Adrenal gland (tissue), 9 donors: ENCODE measurements at regions not wholly inside any gene's neighbourhood (a gene's known extent, or its start where the extent isn't known, plus 50 kb on each side); places are given as distances from the start of the nearest gene placed in this dataset.

Experiments used
- DNase-seq, 7 donors: peaks; one replicate each; pipeline ENCODE4 v3.0.0-alpha.2; 2019 to 2020
- H3K27ac ChIP-seq, 5 donors: fragments of 200-600 bp; sonication (generic) in 4 of 5; 1 replicate in 3 of 5; 2 replicates in 2 of 5; pipeline versions ENCODE4 v1.5.1 to v1.8.0; 2016 to 2020; ENCODE audit warnings: mild to moderate bottlenecking in 1 of 5
- H3K27me3 ChIP-seq: fragments of 200-600 bp; 2 replicates; pipeline ENCODE4 v1.8.0; 2021
- H3K36me3 ChIP-seq, 2 donors: fragments of 200-600 bp; replicated peaks in 1 of 2; 1 replicate in 1 of 2; 2 replicates in 1 of 2; pipeline versions ENCODE4 v1.5.1 to v1.8.0; 2018 to 2022
- H3K4me1 ChIP-seq, 2 donors: fragments of 200-600 bp; replicated peaks in 1 of 2; 1 replicate in 1 of 2; 2 replicates in 1 of 2; pipeline versions ENCODE4 v1.5.1 to v1.8.0; 2018 to 2021
- H3K4me3 ChIP-seq, 4 donors: fragments of 200-600 bp; sonication (generic) in 3 of 4; one replicate each; pipeline ENCODE4 v1.5.1; 2016 to 2018
- H3K9me3 ChIP-seq, 3 donors: fragments of 200-600 bp; sonication (generic) in 1 of 3; replicated peaks in 1 of 3; 1 replicate in 2 of 3; 2 replicates in 1 of 3; pipeline versions ENCODE4 v1.5.1 to v1.8.0; 2016 to 2021
- POLR2A ChIP-seq, 2 donors: fragments of 450-650 bp; IDR thresholded peaks; one replicate each; pipeline ENCODE4 v1.6.1; 2017; ENCODE audit warnings: antibody characterized with exemption in 2 of 2, mild to moderate bottlenecking in 2 of 2, moderate library complexity in 1 of 2
- WGBS, 4 donors: extraction: QIAGEN DNeasy Blood & Tissue Kit in 2 of 4; methylation state at CpG; one replicate each; pipeline versions ENCODE4 v1.1.5 to v1.1.7; 2013 to 2017; 5-methylcytosine and 5-hydroxymethylcytosine counted together
- intact Hi-C, 2 donors: fragments of 100-400 bp; cut with DNase I; formaldehyde crosslinking; loops; one replicate each; pipeline versions ENCODE4 v1.14.1 to v1.15.0; 2022 to 2023
- TF ChIP-seq, protein P1 (sequence below), 6 experiments: fragments of 450-650 bp in 4 of 6; fragments of 200-600 bp in 2 of 6; sonication (generic) in 1 of 6; IDR thresholded peaks; 1 replicate in 5 of 6; 2 replicates in 1 of 6; pipeline versions ENCODE4 v1.5.1 to v1.8.0; 2016 to 2021; ENCODE audit warnings: antibody characterized with exemption in 6 of 6, mild to moderate bottlenecking in 2 of 6, moderate library complexity in 1 of 6
- donor health status: healthy with polysubstance abuse.
- donor health status: Bipolar disorder and iron deficiency.
- donor health status: DM: yes; HTN: yes; CAD: no.
- donor health status: DM: no; HTN: no; CAD: no.
- donor health status: DM: no; HTN: no; CAD: no.

DNA sequence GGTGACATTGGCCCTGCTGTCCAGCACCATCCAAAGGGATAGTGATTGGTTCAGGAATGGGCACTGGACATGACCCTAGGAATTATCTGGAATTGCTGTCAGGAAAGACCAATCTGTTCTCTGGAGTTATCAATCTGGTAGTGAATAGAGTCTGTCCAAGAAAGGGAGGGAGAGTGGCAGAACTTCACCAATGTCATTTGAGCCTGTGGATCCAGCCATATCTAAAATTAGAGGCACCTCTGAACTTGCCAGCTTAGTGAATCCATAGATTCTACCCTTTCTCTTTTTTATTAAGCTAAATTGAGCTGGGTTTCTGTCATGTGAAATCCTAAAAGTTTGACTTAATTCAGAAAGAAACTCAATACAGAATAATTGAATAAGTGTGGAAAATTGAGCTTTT is 93.9 kb downstream of the NKX2-1 start:
- intact Hi-C loops: no loop called here
- no peaks in the 10 kb centered on the region for H3K9me3 ChIP-seq
- TF ChIP-seq POLR2A (IDR thresholded peaks at IDR 0.05): no peak
- TF ChIP-seq, protein P1, sequence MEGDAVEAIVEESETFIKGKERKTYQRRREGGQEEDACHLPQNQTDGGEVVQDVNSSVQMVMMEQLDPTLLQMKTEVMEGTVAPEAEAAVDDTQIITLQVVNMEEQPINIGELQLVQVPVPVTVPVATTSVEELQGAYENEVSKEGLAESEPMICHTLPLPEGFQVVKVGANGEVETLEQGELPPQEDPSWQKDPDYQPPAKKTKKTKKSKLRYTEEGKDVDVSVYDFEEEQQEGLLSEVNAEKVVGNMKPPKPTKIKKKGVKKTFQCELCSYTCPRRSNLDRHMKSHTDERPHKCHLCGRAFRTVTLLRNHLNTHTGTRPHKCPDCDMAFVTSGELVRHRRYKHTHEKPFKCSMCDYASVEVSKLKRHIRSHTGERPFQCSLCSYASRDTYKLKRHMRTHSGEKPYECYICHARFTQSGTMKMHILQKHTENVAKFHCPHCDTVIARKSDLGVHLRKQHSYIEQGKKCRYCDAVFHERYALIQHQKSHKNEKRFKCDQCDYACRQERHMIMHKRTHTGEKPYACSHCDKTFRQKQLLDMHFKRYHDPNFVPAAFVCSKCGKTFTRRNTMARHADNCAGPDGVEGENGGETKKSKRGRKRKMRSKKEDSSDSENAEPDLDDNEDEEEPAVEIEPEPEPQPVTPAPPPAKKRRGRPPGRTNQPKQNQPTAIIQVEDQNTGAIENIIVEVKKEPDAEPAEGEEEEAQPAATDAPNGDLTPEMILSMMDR (IDR thresholded peaks at IDR 0.05): no peak
- H3K4me1 ChIP-seq: no peaks in the 10 kb centered on the region
- H3K27ac ChIP-seq: no peak overlapping the region
- no peak overlapping the region for H3K4me3 ChIP-seq
- H3K27me3 ChIP-seq: no peaks in the 10 kb centered on the region
- no peaks in the 10 kb centered on the region for H3K36me3 ChIP-seq
- DNase-seq: no peak

DNA sequence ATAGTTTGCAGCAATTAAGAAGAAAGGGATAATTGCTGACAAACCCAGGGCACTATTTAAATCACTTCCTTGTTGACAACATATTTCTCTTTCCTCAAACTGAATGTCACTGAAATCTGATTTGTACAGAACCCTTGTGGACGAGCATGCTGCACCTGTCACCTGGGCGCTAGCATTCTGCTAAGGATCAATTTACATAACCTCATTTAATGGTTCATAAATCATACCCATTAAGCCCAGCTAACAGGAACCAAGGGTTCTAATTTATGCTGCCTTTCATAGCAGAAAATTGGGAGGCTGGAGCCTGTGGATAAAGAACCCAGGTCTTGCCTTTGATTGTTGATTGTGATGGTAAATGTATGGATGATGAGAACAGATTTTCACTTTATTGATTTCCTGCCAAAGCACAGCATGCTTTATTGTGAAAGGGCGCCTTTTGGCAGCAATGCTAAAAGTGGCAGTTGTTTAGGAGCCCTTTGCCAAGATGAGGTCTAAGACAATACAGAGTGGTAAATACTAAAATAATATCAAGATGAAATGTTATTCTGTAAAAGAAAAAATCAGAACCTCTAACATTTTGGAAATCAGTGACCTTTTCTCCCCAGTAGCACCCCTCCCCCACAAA is 95.4 kb downstream of the NKX2-1 start:
- Histone ChIP-seq H3K27ac (no peak overlapping the region), H3K9me3 (no peaks in the 10 kb centered on the region), H3K4me3 (no peak overlapping the region), H3K4me1 (no peaks in the 10 kb centered on the region), H3K36me3 (no peaks in the 10 kb centered on the region), H3K27me3 (no peaks in the 10 kb centered on the region)
- no peak for DNase-seq
- intact Hi-C loops: no loop called here
- WGBS, 4 donors: 60 to 70% (median 68%) methylated on average over 3 of the region's 3 CpGs
- TF ChIP-seq POLR2A (IDR thresholded peaks at IDR 0.05): no peak
- TF ChIP-seq, protein P1 (IDR thresholded peaks at IDR 0.05): no peak

DNA sequence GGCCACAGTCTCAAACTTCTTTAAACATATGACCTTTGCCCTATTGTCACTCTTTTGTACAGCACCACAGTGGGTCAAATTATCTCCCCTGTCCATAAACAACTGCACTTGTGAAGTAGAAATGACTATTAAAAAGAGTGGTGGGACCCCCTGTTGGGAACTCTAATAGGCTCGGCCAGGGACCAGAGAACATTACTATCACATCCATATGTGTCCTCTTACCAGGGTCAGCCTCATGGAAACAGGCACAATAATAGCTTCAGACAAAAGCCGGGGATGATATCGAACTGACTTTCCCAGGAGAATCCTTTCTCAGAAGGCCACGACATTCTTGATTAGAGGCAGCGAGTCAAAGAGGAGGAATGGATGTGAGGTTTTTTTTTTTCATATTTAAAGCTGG is 96.6 kb downstream of the NKX2-1 start:
- DNase-seq: no peak
- 51 to 75% (median 66%) methylated on average over 5 of the region's 5 CpGs for WGBS, 4 donors
- no peaks in the 10 kb centered on the region for H3K27me3 ChIP-seq
- H3K27ac ChIP-seq: no peak overlapping the region
- H3K9me3 ChIP-seq: no peaks in the 10 kb centered on the region
- no peaks in the 10 kb centered on the region for H3K4me1 ChIP-seq
- no peak overlapping the region for H3K4me3 ChIP-seq
- TF ChIP-seq, protein P1 (IDR thresholded peaks at IDR 0.05): no peak
- TF ChIP-seq POLR2A (IDR thresholded peaks at IDR 0.05): no peak
- intact Hi-C loops: no loop called here
- H3K36me3 ChIP-seq: no peaks in the 10 kb centered on the region

DNA sequence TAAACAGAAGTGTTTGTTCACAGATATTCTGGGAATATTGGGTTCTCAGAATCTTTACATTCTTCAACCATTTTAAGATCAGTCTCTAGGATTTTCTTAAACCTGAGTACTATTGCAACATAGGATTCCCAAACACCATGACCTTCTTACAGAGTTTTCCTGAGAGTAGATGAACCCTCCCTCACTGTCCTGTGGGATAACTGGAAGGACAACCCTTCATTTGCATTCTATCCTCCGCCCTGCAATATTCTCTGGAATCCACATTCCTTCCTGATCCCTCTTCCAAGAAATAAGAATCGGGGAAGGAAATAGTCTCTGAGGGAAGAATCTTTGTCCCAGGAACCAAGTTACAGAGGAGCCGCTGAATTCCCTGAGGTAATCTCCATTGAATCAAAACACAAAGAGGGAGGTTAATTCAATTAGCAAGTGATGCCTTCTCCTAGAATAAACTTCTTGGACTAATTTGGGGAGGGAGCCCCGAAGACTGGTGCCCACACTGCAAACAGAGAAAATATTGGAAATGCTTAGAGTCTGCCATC is 99.8 kb upstream of the MBIP start:
- Histone ChIP-seq H3K27me3 (no peaks in the 10 kb centered on the region), H3K9me3 (no peaks in the 10 kb centered on the region), H3K4me3 (no peak overlapping the region), H3K27ac (no peak overlapping the region), H3K4me1 (no peaks in the 10 kb centered on the region), H3K36me3 (no peaks in the 10 kb centered on the region)
- TF ChIP-seq POLR2A (IDR thresholded peaks at IDR 0.05): no peak
- TF ChIP-seq, protein P1 (IDR thresholded peaks at IDR 0.05): no peak
- DNase-seq: no peak
- intact Hi-C loops: no loop called here
- WGBS, 4 donors: 71 to 82% (median 76%) methylated on average over 4 of the region's 4 CpGs
